Stomach (tissue), 4 donors: ENCODE measurements at regions not wholly inside any gene's neighbourhood (a gene's known extent, or its start where the extent isn't known, plus 50 kb on each side); places are given as distances from the start of the nearest gene placed in this dataset.

Experiments used
- CTCF ChIP-seq, 7 experiments: fragments of 450-650 bp in 4 of 7; fragments of 200-600 bp in 3 of 7; sonication (generic) in 3 of 7; IDR thresholded peaks; one replicate each; pipeline ENCODE4 v1.5.1; 2016 to 2019; ENCODE audit warnings: antibody characterized with exemption in 7 of 7, control low read depth in 2 of 7, mild to moderate bottlenecking in 1 of 7
- POLR2A ChIP-seq, 4 donors: fragments of 450-650 bp; IDR thresholded peaks; one replicate each; pipeline ENCODE4 v1.6.1; 2016; ENCODE audit warnings: antibody characterized with exemption in 4 of 4, control low read depth in 2 of 4, mild to moderate bottlenecking in 1 of 4, moderate library complexity in 1 of 4
- POLR2AphosphoS5 ChIP-seq, 3 donors: sonication (generic); formaldehyde crosslinking; IDR thresholded peaks; one replicate each; pipeline ENCODE4 v1.6.1; 2016; ENCODE audit warnings: antibody characterized with exemption in 3 of 3

DNA sequence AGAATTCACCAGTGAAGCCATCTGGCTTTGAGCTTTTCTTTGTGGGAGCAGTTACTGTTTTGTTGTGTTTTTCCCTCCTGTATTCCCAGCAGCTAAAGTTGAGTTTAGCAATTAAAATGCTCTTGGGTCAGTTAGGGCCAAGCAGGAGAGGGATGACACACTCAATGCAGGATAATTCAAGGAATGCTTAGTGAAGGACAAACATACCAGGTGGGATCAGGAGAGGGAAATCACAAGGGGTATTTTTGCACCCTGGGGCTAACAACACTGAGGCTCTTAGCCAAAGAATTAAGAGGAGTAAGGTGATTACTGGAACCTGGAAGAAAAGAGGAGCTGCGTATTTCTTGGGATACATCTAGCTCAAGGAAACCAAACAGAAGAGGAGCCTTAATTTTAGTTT is 82.4 kb upstream of the KCND2 start:
- TF ChIP-seq CTCF (IDR thresholded peaks at IDR 0.05) (no peak), POLR2AphosphoS5 (IDR thresholded peaks at IDR 0.05) (no peak), POLR2A (IDR thresholded peaks at IDR 0.05) (no peak)
